NCI-H187 treated with DMSO at 0.1 percent for 48 hours (cell line): ENCODE measurements at regions not wholly inside any gene's neighbourhood (a gene's known extent, or its start where the extent isn't known, plus 50 kb on each side); places are given as distances from the start of the nearest gene placed in this dataset.

Source experiments
- DNase-seq: peaks from one replicate; lab custom pipeline; 2025; lab: John Stamatoyannopoulos, UW

DNA sequence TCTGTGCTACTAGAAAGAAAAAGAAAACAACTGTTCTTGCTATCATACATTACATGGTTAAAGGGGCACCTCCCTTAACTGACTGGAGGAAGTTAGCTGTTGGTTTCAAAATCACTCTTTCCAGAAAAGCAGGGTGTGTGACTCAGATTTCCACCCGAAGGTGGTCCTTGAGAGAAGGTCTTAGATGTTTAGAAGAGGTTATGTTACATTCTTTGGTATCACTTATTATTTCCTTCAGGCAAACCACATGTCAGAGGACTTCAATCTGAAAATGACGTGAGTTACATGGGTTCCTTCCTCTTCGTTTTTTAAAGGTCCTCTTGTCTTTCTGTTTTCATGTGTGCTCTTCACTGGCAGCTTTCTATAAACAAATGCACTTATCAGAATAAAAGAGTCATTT is 307.9 kb upstream of the CBLB start:
- DNase-seq: no peak

DNA sequence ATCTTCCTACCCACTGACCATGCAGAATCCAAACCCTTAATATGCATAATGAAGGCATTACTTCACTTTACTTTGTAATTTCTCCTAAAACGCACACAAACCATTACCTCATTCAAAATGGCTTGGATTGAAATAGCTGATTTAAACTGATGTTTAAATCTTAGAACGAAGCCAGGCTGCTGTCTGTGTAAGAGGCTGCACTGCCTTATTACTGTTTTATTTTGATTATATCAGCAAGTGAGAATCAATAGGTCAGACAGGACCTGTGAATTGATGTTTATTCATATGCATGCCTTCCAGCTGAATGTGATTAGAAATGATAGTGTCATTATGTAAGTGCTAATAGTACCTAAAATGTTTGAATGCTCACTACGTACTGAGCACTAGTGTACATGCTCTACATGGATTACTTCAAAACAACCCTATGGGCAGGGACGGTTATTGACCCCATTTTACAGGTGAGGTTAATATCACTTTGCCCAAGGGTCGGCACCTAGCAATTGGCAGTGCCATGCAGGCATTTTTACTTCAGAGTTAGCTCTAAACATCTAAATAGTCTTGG is 314.2 kb upstream of the CBLB start:
- no peak for DNase-seq

DNA sequence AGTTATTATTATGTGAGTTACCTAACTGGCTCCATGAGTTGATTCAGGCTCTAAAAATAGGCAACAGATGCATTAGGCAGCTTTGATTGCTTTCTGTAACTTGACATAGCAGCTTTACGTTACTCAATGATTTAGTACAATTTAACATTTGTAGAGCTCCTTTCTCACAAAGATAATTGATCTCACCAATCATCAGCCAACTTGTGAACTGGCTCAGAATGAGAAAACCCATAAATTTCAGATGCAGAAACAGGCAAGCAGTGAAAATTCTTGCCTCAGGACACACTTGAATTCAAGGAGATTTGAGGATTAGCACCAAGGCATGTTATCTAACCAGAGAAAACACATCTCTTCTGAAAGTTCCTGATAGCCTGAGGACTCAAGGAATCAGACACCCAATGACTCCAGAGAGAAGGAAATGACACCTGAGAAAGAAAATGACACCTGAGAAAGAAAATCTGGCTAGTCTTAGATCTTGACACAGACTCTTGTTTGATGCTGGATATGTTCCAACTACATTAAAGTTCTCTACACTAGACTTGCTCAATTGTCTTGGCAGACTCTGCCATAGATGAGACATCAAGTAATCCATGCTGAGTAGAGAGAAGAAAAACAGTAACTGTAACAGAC is 315.1 kb upstream of the CBLB start:
- no peak for DNase-seq

DNA sequence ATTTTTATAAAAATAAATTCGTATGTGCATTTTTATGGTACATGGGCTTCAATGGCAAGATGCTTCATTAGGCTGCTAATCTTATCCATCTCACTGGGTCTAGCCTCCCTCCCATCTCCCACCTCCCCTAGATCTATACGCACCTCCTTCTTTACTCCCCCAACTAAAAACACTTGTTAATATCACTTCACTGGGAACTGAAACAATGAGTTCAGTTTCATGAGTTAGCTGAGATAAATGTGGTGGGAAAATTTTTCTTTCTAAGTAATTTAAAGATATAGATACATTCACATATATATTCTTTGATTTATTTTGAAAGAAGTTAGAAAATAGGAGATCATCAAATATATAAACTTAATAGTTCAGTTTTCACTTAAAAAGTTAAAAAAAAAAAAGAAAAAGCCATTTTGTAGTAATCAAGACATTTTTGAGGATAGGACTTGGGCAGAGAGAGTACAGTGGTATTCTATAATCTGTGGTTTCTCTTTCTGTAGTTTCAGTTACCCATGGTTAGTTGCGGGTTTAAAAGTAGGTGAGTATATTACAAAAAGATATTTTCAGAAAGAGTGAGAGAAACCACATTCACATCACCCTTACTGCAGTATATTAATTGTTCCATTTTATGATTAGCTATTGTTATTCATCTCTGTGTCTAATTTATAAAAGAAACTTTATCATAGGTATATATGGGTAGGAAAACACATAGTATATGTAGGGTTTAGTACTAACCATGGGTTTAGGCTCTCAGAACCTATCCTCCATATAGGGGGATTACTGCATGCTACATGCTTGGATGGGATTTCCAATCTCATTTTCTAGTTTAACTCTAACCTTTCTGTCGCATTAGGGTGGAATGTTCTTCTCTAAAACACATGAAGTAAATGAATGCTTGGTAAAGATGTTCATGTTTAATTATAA is 316.0 kb upstream of the CBLB start:
- DNase-seq: no peak

DNA sequence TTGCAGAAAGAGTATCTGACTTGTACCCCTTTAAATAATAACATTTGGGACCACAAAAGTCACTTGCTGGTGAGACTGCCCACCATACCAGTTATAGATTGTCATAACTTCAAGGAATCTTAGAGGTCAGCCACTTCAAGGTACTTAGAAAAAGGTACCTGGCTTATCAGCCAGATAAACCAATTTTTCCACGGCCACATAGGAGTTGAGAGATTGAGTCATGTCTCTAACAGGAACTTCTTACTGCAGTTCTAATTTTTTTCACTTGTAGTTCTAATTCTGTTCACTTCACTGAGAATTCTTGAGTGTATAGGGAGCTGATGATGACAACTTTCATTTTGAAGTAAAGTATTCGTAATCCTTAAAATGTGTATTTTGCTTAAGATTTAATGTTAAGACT is 317.1 kb upstream of the CBLB start:
- no peak for DNase-seq

DNA sequence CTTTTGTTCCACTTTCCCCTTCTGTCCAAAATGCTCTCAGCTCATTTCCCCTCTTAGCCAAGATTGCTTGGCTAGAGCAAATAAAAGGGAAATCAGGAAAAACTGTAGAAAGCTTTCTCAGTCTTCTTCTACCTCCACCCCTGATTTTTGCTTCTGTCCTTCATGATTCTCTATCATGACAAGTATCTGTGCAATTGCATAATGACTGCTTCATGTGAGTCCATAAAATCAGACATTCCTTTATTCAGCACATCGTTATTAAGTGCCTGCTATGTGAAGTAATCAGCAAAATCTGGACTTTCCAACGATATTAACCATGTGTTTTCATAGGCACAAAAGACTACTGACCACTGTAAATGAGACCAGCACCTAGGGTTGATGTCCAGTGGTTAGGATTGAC is 321.5 kb upstream of the CBLB start:
- no peak for DNase-seq

DNA sequence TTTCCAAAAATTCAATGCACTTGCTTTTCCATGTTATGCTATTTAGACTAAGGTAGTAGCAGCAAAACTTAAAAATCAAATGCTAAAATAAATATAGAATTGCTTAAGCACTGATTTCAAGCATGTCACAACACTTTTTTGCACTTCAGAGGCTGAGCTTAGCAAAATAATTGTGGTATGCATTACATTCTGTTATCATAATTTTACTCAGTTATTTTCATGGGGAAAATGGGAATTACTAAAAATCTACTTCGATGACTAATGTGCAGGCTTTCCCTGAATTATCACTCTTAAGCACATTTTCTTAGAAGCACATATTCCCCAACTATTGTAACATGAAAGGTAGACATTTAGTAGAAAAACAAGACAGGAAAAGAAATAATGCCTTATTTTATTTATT is 322.4 kb upstream of the CBLB start:
- no peak for DNase-seq

DNA sequence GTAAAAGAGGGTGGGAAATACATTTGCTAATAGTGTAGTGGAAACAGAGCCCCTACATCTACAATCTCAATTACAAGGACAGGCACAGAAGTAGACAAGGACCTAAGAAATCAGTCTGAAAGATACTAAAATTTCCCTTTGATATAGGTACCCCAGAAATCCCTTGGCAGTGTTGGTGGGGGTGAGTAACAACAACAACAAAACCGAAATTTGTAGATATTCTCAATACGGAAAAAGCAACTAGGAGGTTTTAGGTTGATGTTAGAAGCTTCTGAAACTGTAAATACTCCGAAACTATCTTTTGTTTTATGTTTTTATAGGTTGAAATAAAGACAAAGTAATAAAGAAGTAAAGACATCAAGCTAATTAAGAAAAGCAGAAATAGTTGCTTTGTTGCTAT is 323.1 kb upstream of the CBLB start:
- DNase-seq: no peak

DNA sequence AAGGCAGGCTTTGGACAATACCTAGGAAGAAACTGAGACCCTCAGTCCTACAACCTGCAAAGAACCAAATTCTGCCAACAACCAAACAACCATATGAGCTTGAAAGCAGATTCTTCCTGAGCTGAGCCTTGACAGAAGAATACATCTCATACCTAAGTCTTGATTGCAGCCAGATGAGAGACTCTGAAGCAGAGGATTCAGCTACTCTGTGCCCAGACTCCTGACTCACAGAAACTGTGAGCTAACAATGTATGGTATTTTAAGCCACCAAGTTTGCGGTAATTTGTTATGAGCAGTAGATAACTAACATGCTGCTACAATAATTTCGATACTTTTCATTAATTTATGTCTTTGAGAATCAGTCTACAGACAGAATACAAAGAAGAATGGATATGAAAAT is 325.1 kb upstream of the CBLB start:
- DNase-seq: no peak

DNA sequence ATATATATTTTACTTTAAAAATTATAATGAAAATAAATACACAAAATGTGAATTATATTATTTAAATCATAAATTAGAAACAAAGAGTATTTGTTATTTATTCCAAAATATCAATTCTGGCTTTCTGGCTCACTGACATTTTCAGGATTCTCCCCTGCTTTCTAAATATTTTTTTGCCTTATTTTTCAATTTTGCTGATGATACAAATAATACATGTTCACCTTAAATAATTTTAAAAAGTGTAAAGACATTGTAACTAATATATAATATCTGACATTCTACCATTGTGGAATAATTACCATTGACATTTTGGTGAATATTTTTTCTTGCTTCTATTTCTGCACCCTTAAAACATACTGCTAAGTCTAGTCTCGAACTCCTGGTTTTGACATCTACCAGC is 325.9 kb upstream of the CBLB start:
- DNase-seq: no peak

DNA sequence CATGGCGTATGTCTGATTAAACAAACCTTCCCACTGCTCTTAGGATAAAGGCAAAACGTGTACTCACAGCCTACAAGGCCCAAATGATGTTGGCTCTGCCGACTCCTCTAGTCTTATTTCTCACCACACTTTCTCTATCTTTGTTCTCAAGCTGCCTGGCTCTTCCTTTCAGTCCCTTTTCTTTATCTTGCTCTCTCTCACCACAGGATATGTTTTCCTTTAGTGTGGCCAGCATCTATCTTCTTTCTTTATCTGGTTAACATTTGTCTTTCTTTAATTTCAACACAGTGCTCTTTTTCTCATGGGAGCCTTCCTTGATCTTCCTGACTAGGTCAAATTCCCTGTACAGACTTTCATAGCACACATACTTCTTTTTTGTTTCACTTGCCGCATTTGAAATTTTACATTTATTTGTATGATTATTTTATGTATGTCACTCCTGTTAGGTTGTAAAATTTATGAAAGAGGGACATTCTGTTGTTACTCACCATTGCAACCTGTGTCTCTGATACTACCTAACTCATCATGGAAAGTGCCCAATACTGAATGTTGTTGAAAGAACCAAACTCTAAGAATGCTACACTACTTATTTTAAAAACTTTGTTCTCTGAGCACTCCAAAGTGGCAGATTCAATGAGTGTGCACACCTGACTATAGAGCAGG is 328.9 kb upstream of the CBLB start:
- no peak for DNase-seq

DNA sequence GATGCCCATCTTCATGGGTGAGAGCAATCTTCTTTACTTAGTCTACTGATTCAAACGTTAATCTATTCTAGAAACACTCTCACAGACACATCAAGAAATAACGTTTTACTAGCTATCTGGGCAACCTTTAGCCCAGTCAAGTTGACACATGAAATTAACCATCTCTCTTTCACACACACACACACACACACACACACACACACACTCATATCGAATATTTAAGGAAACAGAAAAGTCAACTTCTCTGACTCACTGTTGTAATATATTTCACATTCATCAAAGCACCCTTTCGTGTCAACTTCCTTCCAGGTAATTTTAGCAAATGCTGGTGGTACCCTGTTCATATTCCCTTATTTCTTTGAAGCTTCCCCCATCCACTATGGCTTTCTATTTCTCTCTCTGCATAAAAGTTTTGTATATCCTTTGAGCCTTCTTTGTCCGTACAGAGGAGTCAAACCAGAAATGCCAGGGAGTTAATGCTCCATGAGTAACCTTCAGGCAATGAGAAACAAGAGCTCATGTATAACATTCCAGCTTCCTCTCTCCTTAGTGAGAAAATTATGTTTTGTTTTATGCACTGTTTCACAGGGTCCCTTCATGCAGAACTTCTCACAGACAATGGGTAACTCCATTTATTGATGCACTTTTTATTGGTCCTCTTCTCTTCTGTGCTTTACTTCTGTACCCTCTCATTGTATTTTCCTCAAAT is 335.5 kb upstream of the CBLB start:
- DNase-seq: no peak

DNA sequence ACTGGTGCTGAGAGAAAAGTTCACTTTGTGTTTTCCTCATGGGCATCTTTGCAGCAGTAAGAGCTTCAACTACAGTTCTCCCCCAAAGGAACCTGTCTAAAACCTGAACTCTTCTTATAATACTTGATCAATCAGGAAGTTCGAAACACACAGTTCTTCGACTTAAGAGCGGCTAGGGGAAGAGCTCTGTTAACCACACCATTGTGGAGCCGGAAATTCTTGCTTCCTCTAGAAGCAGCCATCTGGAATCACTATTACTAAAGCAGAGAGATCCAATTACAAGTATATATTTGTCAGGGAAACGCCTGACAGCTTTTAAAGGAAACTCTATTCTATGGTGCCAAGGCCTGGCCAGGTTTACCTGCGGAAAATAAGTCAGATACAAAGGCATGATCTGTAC is 337.3 kb upstream of the CBLB start:
- DNase-seq: no peak

DNA sequence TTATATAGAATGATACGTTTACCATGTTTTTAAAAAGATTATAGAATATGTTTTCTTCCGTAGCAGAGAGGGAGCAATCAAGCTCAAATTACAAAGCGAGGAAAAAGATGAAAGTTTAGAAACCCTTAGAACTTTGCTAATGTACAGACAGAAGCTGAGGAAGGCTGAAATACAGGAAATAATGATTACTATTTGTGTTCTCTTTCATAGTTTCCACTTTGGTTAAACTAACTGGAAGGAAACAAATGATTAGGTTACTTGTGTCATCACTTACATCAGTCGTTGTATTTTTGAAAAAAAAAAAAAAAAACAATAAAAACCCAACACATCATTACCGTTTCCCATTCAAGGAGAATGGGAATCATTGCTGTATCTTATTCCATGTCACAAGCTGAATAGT is 337.8 kb upstream of the CBLB start:
- DNase-seq: no peak

DNA sequence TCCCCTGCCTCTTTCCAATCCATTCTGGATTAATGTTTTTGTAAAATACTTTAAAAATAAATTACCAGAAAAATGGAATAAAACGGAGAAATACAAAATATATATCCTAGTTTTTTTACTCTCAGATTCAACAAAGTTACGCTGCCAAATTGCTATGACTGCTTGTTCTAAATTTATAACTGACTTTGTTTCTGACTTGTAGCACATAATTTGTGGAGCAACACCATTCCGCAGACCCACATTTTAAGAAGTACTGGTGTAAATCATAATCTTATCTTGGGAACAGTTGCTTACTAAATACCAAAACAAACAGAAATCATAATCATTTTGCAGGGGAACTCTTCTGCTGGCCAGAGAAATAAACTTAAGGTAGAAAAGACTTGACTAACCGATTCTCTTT is 339.4 kb upstream of the CBLB start:
- no peak for DNase-seq

DNA sequence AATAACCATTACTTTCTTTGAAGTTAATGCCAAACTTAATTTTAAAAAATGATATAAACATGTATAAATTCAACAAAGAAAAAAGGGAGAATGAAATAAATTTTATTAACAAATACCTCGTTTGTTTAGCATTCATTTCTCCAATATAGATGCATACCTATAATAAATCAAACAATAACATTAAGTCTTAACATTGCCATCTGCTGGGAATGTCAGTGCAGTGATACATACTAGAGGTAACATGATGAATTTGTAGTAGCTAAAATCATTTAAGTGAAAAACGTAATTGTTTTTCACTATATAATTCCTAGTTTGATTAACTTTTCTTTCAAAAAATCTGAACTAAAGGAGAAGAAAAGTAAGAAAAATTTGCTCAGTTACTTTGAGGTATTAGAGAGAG is 340.2 kb upstream of the CBLB start:
- no peak for DNase-seq

DNA sequence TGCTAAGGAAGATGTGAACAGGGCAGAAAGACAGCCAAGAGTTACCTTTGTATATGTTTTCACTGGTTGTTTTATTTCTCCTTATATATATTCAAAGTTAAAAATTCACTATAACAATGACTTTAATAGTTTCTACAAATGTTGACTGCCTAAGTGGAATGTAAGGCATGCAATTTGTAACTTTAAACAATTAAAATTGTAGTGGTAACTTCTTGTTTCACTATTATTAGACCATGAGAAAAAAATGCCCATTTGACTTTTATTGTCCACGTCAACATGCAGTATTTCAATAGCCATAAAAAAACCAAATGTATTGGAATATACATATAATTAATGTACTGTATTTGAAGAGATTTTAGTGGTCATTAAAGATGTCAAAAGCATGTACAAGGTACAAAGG is 340.7 kb upstream of the CBLB start:
- no peak for DNase-seq

DNA sequence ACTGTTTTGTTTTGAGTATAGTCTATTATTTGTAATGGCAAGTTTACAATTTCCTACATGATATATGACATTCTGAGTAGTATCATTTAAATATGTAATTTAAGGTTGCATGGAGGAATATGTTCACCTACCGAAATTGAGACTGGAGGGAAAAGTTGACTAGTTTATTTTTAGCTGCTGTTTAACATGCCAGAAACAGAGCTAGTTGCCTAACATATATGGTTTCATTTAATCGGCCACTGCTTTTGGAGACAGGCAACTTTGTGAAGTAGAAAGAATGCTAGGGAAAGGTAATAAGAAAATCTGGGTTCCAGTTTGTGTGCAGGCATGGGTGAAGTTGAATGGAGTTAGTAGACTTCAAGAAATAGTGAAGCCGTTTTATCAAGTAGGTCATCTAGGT is 342.1 kb upstream of the CBLB start:
- DNase-seq: no peak

DNA sequence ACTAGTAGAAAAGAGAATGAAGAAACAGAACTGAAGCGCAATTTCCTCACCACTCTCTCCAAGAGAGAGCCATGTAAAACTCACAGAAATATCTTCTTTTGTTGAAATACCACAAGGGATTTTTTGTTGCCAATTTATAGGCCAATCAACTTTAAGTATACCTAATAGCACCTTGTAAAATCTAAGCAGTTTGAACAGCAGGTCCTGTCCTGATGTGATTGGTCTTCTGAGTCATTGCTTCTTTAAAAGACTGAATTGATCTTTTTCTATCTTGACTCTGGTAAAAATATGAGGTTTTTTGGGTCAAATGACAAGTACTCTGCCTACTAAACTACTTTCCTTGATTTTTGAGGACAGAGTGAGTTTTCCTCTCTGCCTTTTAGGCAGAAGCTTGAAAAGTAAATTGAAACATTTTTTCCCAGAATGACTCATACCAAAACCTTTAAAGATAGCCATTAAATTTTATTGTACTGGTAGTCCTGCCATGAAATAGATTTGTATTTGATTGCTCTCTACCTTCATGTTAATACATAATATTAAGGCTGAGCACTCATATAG is 343.9 kb upstream of the CBLB start:
- DNase-seq: no peak

DNA sequence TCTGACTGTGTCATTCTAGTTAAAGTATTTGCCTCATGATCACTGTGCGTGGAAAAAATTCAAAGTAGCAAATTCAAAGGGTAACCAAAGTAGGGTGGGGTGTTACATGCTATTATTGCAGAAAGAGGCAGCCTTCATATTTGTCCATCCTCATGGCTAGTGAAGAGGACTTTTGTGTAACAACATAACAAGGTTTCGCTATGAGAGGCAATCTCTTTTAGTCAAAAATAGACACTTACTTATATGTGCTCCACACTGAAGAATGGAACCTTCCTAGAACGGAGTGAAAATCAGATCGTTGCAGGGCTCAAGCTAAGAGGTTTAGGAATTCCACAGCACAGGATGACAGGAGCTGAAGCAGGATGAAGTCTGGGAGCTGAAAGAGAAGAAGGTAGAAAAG is 345.1 kb upstream of the CBLB start:
- DNase-seq: no peak

DNA sequence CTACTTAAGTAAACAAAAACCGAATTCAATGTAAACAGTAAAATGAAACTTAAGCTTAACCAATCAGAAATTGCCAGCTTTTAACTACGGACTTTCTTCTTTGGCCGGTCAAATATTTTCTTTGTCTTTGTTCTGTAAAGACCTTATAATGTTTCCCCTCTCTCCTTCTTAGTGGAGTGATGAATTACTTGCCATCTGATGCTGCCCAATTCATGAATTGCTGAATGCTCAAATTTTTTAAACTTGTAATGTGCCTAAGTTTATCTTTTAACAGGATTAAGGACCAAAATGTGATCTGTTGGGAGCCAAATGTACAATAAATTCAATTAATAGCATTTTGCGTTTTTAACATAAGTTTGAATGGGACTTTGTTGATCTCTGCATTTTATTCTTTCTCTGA is 345.8 kb upstream of the CBLB start:
- no peak for DNase-seq

DNA sequence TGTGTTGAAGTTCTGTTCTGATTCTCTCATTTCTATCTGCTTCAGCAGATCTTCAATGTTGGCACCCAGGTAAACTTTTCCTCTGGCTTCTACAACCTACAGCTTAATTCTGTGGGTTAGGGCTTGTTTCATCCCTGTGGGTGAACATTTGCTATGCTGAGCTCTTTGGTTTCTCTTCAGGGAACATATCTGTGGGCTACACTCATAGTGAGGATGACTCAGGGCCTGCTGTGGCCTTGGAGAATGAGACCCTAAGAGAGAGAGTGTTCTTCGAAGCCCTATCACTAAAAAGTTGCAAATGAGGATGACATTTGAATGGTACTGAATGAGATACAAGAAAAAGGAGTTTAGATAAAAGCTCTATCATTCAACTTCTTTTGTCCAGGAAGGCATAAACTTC is 346.2 kb upstream of the CBLB start:
- DNase-seq: no peak
